ENCODE measurements at regions not wholly inside any gene's neighbourhood (a gene's known extent, or its start where the extent isn't known, plus 50 kb on each side); places are given as distances from the start of the nearest gene placed in this dataset.

DNA sequence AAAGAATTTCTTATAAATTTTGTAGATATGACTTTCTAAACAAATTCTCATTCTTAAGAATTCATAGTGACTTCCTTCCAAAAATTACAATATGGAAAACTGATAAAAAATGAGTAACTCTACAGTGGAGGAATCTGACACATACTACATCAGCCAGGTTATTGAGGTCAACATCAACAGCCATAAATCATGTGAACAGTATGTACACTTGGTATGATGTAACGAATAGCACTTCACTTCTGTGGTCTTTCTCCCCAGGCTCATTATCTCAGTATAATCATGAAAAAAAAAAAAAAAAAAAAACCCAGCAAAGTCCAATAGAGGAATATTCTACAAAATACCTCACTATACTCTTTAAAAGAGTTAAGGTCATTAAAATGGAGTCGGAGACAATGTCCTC, 111.2 kb upstream of the SUCLG2 start:
- DNase-seq = no peak

- DNase-seq = no peak
These were observed 90.9 kb upstream of the SUCLG2 start for GRCh38 chr3:67745296-67745695.

DNA sequence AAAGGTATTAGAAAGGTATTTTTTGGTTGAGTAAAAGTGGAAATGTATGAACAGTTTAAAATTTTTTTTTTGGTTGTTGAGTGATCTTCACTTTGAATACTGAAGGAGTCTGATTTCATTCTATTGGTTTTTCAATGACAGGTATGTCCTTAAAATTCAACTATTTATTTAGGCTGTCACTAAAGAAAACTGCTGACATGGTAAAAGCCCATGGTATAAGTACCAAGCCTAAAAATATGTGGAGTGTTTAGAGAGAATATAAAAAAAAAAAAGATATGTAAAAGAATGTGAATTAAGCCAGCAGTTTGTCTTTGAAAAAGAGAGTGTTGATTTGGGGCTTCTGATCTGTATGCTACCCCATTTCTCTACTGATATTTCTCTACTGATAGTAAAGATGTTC, 90.3 kb upstream of the SUCLG2 start:
- no peak for DNase-seq

- no peak for DNase-seq
These were observed 85.4 kb upstream of the SUCLG2 start for GRCh38 chr3:67739851-67740250.

- DNase-seq = no peak
These were observed 83.8 kb upstream of the SUCLG2 start for GRCh38 chr3:67737906-67738865.

DNA sequence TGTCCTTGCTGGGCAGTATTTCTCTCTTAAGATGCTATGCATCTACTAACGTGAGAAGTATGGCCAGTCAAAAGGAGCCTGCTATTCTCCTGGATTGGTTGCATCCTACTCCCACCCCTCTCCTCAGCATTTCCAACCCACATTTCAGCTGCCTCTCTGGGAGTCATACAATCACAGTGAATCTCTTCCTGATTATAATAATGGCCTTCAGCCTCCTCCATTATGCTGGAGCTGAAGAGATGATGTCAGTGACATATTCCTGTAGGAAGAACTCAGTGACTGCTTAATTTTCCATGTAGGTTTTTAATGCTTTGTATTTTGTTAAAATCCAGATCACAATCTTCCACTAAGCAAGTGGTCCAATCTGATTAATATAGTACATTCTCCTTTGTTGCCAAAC, 82.7 kb upstream of the SUCLG2 start:
- no peak for DNase-seq

DNA sequence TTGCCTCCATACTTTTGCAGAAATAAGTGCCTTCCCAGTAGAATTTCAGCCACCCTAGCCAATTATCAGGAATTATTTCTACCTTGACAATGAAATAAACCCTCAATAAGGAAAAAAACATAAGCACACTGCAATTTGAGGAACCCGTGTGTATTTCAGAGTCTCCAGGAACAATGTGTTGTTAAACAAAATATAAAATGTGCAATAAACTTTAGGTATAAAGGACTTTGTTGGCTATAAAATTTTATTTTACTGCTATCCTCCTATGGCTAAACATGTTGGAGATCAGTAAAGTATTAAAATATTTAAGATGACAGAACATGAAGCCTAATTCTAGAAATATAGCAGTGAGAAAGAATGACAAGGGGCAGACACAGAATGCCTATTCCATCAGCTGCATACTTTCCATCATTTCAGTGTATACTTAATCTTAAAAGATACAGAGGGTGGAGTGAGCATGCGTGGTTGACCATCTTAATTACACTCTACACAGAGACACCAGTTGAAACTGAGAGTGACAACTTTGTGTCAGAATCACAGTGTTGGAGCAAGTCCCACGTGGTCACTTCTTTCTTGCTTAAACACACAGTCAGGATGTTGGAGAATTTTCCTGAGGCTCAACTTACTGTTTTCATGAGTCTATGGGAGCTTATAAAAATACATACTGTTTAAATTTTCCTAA, 79.0 kb upstream of the SUCLG2 start:
- DNase-seq = no peak

GRCh38 chr3:67724434-67724833, 70.0 kb upstream of the SUCLG2 start:
- no peak for DNase-seq

- no peak for DNase-seq
These were observed 69.5 kb upstream of the SUCLG2 start for GRCh38 chr3:67723863-67724262.

DNA sequence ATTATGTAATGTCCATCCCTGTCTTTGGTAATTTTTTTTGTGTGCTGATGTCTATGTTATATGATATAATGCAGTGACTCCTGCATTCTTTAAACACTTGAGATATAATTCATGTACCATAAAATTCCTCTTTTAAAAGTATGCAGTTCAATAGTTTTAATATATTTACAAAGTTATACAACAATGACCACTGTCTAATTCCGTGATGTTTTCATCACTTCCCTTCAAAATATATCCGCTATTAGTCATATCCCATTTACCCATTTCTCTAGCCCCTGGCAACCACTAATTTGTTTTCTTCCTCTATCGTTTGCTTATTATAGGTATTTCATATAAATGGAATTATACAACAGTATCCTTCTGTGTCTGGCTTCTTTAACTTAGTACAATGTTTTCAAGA, 64.9 kb upstream of the SUCLG2 start:
- no peak for DNase-seq

- no peak for DNase-seq
These were observed 61.6 kb upstream of the SUCLG2 start for GRCh38 chr3:67715971-67716370.

GRCh38 chr3:67713764-67714469, 59.5 kb upstream of the SUCLG2 start:
- DNase-seq = no peak

GRCh38 chr3:67712259-67712658, 57.8 kb upstream of the SUCLG2 start:
- DNase-seq = no peak

DNA sequence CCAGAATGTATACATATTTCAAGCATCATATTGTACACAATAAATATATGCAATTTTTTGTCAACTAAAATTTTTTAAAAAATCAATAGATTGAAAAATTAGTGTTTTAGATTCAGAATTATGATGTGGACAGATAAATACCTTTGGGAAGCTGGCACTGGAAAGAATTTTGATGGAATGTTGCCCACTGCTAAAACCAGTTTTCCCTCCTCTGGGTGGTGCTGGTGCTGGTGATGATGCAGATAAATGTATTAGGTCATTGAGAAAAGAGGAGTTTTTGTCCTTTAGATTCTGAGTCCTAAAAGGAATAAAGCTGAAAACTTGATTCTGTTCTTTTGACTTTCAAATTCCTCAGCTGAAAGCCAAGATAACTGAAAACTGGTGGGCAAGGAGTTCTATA, 56.0 kb upstream of the SUCLG2 start:
- DNase-seq = no peak

- DNase-seq = no peak
These were observed 52.5 kb upstream of the SUCLG2 start for GRCh38 chr3:67706934-67707333.

DNA sequence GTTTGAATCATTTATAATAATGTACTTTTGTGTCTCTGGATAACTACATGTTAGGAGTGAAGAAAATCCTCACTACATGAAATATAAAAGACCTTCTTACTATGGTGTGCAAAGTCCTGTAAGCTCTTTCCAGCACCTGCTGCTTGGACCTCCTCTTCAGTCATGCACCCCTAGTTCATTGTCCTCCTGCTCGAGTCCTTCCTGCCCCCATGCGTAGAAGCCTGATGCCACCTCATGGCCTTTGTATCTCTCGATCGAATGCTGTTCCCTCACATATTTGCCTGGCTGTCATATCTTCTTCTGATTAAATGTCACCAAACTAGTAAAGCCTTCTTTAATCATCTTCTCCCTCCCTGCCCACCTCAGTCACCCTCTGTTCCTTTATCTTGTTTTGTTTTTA, 49.9 kb upstream of the SUCLG2 start:
- no peak for DNase-seq
